ENCODE measurements at regions not wholly inside any gene's neighbourhood (a gene's known extent, or its start where the extent isn't known, plus 50 kb on each side); places are given as distances from the start of the nearest gene placed in this dataset.
A peak's percentile ranks its signal among the peaks of the same experiment; 100 is the strongest.

DNA sequence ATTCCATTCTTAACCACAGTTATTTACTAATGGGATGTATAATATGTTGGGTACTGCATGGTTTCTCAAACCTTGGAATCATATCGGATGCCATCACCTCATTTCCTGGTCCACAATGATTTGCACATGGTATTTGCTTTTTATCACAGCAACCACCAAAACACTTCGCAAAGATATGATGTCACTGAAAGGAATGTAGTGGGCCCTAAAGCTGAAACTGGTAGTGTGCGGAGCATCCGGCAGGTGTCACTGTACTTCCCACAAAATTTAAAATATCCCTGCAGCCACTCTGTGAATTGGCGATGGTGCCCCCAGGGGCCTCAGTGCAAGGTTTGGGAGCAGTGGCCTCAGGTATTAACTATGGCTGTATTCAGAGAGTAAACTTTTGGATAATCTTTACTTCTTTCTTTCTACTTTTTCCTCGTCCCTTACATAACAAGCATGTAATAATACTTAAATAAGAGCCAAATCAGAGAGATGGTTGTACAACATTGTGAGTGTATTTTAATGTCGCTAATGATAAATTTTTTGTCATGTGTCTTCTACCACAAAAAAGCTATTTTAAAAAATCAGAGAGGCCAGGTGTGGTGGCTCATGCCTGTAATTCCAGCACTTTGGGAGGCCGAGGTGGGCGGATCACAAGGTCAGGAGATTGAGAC lies 66.2 kb downstream of the FAM241B start:
- DNase-seq (peak in 3 of 4 donors; percentile 23 to 33 (median 28)), ATAC-seq (peak; percentile 86)
- Histone ChIP-seq H3K9me3 (no peaks in the 10 kb centered on the region), H3K4me3 (no peak overlapping the region), H3K27me3 (peaks cover 0 to 3% of the 10 kb centered on the region in 2 donors), H3K4me1 (no peaks in the 10 kb centered on the region), H3K27ac (no peak overlapping the region), H3K36me3 (replicated peaks in 1 of 2; ENCODE audit: insufficient read depth in 1 of 2, low read depth in 2 of 2) (no peaks in the 10 kb centered on the region)
- 67% methylated on average over 9 of the region's 9 CpGs for WGBS, 2 donors
- intact Hi-C loops (cut with DNase I), result no loop called here
- TF ChIP-seq, protein P1, sequence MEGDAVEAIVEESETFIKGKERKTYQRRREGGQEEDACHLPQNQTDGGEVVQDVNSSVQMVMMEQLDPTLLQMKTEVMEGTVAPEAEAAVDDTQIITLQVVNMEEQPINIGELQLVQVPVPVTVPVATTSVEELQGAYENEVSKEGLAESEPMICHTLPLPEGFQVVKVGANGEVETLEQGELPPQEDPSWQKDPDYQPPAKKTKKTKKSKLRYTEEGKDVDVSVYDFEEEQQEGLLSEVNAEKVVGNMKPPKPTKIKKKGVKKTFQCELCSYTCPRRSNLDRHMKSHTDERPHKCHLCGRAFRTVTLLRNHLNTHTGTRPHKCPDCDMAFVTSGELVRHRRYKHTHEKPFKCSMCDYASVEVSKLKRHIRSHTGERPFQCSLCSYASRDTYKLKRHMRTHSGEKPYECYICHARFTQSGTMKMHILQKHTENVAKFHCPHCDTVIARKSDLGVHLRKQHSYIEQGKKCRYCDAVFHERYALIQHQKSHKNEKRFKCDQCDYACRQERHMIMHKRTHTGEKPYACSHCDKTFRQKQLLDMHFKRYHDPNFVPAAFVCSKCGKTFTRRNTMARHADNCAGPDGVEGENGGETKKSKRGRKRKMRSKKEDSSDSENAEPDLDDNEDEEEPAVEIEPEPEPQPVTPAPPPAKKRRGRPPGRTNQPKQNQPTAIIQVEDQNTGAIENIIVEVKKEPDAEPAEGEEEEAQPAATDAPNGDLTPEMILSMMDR (IDR thresholded peaks at IDR 0.05), result peak in 6 of 7 experiments; percentile 16 to 49 (median 30)
- TF ChIP-seq POLR2A (IDR thresholded peaks at IDR 0.05), result no peak

DNA sequence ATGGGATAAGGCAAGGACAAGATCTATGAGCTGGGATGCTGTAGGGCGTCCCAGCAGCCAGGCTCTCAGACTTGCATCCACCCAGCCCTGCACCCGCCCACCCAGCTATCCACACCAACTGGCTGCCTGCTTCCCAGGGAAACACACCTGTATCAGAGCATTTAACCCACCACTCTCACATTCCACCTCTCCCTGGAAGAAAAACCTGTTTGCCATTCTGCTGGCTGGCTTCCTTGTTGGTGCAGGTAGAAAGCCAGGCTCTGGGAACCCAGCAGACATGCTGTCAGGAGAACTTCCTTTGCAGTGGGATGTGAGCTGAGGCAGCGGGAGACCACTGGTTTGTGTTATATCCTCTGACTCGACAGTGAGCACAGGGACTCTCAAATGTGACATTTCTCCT lies 67.0 kb downstream of the FAM241B start:
- Histone ChIP-seq H3K4me1 (no peaks in the 10 kb centered on the region), H3K4me3 (no peak overlapping the region), H3K36me3 (replicated peaks in 1 of 2; ENCODE audit: insufficient read depth in 1 of 2, low read depth in 2 of 2) (no peaks in the 10 kb centered on the region), H3K27ac (no peak overlapping the region), H3K27me3 (peaks cover 0 to 3% of the 10 kb centered on the region in 2 donors), H3K9me3 (no peaks in the 10 kb centered on the region)
- ATAC-seq (no peak), DNase-seq (no peak)
- intact Hi-C loops (cut with DNase I), result no loop called here
- 71 to 74% methylated on average over 4 of the region's 4 CpGs for WGBS, 2 donors
- TF ChIP-seq, protein P1 (IDR thresholded peaks at IDR 0.05), result no peak
- no peak for TF ChIP-seq POLR2A (IDR thresholded peaks at IDR 0.05)

DNA sequence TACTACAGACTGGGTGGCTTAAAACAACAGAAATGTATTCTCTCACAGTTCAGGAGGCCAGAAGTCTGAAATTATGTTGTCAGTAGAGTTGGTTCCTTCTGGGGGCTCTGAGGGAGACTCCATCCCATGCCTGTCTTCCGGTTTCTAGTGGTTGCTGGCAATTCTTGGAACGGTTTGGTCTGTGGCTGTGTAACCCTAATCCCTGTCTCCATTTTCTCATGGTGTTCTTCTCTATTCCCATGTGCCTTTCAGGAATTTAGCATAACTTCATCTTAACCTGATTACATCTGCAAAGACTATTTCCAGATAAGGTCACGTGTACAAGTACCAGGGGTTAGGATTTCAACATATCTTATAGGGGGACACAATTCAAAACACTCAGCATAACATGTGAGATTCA lies 73.2 kb downstream of the FAM241B start:
- H3K4me3 ChIP-seq, result no peak overlapping the region
- no peak overlapping the region for H3K27ac ChIP-seq
- ATAC-seq, result no peak
- no peaks in the 10 kb centered on the region for H3K36me3 ChIP-seq (replicated peaks in 1 of 2; ENCODE audit: insufficient read depth in 1 of 2, low read depth in 2 of 2)
- H3K4me1 ChIP-seq, result no peaks in the 10 kb centered on the region
- H3K9me3 ChIP-seq, result no peaks in the 10 kb centered on the region
- H3K27me3 ChIP-seq, result peaks cover 0 to 3% of the 10 kb centered on the region in 2 donors
- no peak for TF ChIP-seq POLR2A (IDR thresholded peaks at IDR 0.05)
- TF ChIP-seq, protein P1 (IDR thresholded peaks at IDR 0.05), result no peak
- WGBS, 2 donors, result 50 to 65% methylated on average over 3 of the region's 3 CpGs
- intact Hi-C loops (cut with DNase I), result no loop called here
- DNase-seq, result no peak

GRCh38 chr10:69703766-69704630 lies 74.0 kb downstream of the FAM241B start:
- Histone ChIP-seq H3K27me3 (peaks cover 0 to 3% of the 10 kb centered on the region in 2 donors), H3K4me1 (no peaks in the 10 kb centered on the region), H3K9me3 (no peaks in the 10 kb centered on the region), H3K27ac (no peak overlapping the region), H3K36me3 (replicated peaks in 1 of 2; ENCODE audit: insufficient read depth in 1 of 2, low read depth in 2 of 2) (no peaks in the 10 kb centered on the region), H3K4me3 (no peak overlapping the region)
- WGBS, 2 donors, result 72% methylated on average over 7 of the region's 7 CpGs
- intact Hi-C loops (cut with DNase I), result no loop called here
- DNase-seq, result no peak
- TF ChIP-seq, protein P1 (IDR thresholded peaks at IDR 0.05), result no peak
- no peak for TF ChIP-seq POLR2A (IDR thresholded peaks at IDR 0.05)
- no peak for ATAC-seq
